HG03378 (cell line): ENCODE measurements at regions not wholly inside any gene's neighbourhood (a gene's known extent, or its start where the extent isn't known, plus 50 kb on each side); places are given as distances from the start of the nearest gene placed in this dataset.

Source experiments
- ATAC-seq: cut with Tn5 transposase; IDR thresholded peaks from one replicate; pipeline ENCODE4 v1.9.1; 2021; ENCODE audit warnings: mild to moderate bottlenecking, moderate library complexity; ENCODE audit not compliant: unreplicated experiment

- ATAC-seq: no peak
Measured at GRCh38 chr5:82384034-82384750, 106.0 kb upstream of the RPS23 start.

DNA sequence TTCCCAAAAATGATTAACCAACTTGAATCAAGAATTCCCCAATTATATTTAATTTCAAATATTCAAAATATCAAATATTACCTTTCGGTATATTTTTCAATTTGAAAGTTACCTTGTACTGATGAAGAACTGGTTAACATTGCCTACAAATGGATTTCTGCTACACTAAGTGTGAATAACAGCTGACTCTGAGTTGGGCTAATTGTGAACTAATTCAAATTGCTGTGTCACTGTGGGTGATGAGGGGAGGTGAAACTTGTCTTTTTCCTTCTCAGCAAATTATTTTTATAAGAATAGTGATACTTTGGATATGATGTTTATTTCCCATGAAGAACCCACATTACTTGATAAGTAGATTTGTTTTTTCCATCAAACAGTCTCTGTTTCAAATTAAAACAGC is 103.4 kb upstream of the RPS23 start:
- ATAC-seq: no peak

DNA sequence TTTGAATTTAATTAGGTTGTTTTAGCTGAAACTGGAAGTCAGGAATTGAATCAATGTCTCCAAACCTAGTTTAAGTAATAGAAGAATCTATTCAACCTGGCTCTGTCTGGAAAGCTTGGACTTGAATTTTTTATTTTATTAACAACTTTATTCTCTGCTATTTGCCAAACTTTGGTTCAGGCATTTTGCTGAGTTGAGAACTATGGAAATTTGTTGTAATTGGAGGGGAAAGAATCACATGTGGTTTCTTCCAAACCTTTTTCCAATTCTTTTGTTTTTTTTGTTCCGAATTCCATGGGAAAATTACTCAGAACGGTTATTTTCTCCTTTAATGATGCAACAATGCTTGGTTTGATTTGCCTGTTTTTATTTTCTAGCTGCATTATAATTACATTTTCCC is 98.2 kb upstream of the RPS23 start:
- ATAC-seq: no peak

GRCh38 chr5:82375488-82376244 is 97.5 kb upstream of the RPS23 start:
- ATAC-seq: no peak

- peak; percentile 58 for ATAC-seq
Measured at GRCh38 chr5:82374637-82375036, 96.5 kb upstream of the RPS23 start.

DNA sequence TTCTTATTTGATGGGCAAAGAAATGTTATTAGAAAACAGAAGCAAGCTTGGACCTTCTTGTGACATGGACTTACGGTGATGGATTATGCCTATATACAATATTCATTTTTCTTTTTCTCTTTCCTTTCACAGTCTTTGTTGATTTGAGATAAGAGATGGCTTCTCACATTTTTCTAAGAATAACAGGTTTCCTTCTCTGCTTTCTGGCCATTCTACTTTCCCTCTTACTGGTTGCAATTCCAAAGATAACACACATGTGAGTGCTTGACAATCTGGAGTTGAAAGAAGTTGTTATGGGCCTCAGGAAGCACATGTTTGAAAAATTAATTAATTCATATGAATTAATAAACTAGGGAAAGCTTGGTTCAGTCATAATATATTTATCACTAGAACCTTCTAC is 89.8 kb upstream of the RPS23 start:
- ATAC-seq: no peak

DNA sequence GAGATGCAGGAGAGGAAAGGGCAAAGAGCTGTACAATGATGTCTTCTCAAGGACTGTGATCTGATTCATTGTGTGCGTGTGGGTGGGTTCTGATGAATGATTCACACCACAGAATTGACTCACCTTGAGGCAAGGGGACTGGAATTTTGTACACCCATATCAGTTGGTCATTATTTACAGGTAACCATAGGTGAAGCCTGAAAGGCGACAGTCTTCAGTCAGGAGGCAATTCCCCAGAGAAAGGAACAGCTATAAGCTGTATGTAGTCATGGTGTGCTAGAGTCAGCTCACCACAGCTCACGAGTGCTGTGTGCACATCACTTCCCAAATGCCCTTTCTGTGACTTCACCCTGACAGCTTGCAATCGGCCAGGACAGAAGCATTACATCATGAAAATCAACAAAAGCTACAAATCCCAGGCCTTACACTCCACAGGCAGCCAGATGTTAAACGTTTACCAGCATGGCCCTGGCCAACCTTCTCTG is 87.6 kb upstream of the RPS23 start:
- peak; percentile 49 for ATAC-seq

GRCh38 chr5:82365026-82365425 is 86.9 kb upstream of the RPS23 start:
- no peak for ATAC-seq

DNA sequence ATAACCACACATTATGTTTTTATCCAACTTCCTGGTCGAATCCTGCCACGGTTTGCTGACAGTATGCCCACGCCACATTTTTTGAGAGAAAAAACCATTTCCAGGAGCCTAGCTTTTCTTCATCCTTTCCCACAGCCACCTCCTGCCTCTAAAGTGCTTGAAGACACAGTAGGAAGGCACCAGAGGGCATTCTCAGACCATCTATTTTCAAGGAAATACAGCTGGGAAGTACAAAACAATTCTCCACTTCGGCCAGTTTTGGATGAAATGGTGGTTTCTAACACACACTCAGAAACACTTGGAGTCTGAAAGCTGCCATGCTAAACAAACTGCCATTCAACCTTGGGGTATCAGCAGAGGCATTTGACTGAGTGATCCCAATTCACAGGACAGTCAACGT is 86.3 kb upstream of the RPS23 start:
- no peak for ATAC-seq

DNA sequence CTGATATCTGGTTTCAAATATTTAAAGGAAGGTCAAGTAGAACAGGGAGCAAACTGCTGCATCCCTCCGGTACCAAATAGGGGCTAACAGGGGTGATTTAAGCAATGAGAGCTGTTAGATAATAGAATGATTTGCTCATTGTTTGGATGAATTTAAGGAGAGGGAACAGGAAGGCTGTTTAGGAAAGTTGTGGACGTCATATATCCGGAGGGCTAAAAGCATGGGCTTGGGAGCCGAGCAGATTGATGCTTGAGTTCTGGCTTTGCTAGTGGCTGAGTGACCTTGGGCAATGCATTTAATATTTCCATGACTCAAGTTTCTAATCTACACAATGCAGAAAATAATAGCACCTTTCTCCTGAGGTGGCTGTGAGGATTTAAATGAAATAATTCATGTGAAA is 85.4 kb upstream of the RPS23 start:
- ATAC-seq: no peak

DNA sequence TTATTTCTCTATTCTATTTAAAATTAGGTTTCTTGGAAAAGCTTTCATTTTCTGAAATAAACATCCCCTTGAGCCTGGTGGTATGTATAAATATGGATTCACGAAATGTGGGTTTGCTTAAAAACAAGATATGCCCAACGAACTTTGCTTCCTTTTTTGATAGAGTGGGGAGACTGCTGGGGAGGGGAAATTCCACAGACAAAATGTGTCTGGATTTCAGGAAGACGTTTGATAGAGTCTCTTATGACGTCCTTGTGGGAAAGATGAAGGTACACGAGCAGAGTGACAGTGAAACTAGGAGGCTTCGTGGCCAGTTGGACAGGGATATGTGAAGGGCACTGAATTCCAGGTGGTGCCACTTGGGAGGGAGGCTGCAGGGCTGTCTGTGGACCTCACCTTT is 84.5 kb upstream of the RPS23 start:
- no peak for ATAC-seq

DNA sequence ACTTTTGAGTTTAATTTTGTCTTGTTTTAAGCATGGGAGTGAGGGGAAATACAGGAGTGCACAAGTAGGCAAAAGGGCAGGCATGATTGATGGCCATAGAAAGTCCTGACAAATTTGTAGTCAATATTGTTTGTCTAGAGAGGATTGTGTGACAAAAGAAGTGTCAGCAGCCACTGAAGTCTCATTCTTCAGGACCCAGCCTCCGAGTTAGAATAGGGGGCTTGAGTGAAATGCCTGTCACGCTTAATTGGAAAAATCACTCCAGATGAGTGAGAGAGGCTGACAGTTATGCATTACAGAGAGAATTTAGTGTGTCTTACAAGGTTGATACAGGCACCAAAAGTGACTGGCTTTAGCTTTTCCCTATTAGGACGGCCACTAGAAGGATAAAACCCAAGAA is 81.9 kb upstream of the RPS23 start:
- ATAC-seq: no peak

DNA sequence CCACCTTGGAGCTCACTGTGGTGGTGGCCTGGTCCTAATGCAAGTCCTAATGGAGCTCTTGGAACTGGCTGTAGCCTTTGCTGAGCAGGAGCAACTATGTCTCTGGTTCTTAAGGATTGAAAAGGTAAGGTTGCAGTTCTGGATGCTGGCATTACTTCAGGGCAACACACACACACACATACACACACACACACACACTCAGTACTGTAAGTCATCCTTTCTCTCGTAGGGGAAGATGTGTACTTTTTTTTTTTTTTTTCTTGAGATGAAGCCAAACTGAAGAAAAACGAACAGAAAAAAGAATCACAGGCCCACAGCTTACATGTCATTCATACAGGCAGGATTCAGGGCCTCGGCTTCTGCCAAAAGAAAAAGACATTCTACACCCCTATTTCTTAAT is 81.1 kb upstream of the RPS23 start:
- ATAC-seq: no peak

DNA sequence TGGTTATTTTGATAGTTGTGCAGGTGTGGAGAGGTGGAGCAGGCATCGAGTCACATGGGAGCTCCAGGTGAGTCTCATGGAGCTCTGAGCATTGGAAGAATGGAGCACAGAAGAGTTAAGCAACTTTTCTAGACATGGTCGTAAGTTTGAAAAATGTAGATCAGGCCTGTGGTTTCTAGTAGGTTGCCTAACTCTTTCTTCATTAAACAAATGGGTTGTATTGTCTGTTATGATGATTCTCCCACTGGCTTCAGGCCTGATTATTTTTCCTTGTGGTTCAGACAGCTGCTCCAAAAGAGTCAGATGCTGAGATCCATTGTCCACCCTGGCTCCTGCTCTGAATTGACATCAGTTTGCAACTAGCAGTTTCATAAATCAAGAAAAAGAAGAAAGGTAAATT is 80.3 kb upstream of the RPS23 start:
- ATAC-seq: no peak

- ATAC-seq: peak; percentile 79
Measured at GRCh38 chr5:82356808-82357671, 78.9 kb upstream of the RPS23 start.

DNA sequence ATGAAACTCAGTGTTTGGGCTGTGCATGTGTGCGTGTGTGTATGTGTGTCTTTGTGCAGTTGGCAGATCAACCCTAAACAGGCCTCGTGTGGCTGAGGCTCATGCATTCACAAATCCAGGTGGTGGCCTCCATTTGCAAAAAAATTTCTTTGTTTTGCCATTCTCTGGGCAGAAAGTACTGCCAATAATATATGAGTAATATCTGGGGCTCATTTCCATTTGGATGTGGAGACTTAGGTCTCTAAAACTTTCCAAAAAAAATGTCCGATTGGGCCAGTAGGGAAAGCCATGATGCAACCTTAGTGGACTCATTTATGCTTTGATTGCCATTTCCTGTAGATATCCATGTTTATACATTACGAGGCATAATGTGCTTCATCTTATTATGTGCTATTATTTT is 77.9 kb upstream of the RPS23 start:
- ATAC-seq: no peak

DNA sequence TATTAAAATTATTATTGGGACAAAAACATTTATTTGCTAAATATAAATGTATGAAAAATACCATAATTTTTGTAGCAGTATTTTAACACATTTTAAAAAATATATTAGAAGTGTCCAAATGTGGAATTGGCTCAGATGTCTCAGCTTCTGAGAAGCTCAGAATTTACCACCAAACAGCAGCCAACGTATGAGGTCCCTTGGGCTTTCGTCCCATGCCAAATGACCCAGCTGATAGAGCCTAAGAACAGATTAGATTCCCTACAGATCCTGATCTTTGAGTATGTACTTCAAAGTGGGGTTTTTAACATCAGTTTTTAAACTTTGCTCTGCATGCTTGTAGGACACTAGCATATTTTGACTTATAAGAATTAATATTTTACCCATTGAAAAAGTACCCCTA is 77.3 kb upstream of the RPS23 start:
- ATAC-seq: no peak

- ATAC-seq: no peak
Measured at GRCh38 chr5:82355053-82355452, 76.9 kb upstream of the RPS23 start.

- no peak for ATAC-seq
Measured at GRCh38 chr5:82354543-82354942, 76.4 kb upstream of the RPS23 start.

DNA sequence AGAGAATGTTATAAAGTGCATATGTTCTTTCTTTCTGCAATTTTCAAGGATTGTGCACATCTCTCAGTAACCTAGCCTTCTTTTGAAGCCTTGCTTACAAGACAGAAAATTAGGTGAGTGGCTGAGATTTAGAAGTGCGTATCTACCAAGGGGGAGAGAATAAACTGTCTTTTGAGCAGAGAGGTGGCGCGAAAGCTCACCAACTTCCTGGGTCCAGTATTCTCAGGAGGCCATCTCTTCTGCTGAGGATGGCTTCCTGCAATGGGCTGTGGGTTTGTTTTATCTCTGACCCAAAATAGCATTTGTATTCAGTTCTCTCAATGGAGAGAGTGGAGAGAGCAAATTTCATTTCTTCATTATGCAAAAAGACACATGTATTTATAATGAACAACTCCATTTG is 75.4 kb upstream of the RPS23 start:
- no peak for ATAC-seq

GRCh38 chr5:82352146-82352791 is 74.1 kb upstream of the RPS23 start:
- ATAC-seq: no peak
